NCI-H187 treated with DMSO at 0.1 percent for 48 hours (cell line): ENCODE measurements at regions not wholly inside any gene's neighbourhood (a gene's known extent, or its start where the extent isn't known, plus 50 kb on each side); places are given as distances from the start of the nearest gene placed in this dataset.

ENCODE experiments used
- DNase-seq: peaks from one replicate; lab custom pipeline; 2025; lab: John Stamatoyannopoulos, UW

- no peak for DNase-seq
Measured at GRCh38 chr20:6831461-6831860, 64.0 kb downstream of the BMP2 start.

GRCh38 chr20:6832811-6833210 lies 65.3 kb downstream of the BMP2 start:
- no peak for DNase-seq

- DNase-seq, result no peak
Measured at GRCh38 chr20:6835609-6836008, 68.1 kb downstream of the BMP2 start.

GRCh38 chr20:6836821-6837374 lies 69.4 kb downstream of the BMP2 start:
- no peak for DNase-seq

GRCh38 chr20:6837730-6838129 lies 70.2 kb downstream of the BMP2 start:
- no peak for DNase-seq

- DNase-seq, result no peak
Measured at GRCh38 chr20:6838181-6838826, 70.8 kb downstream of the BMP2 start.

GRCh38 chr20:6841128-6841527 lies 73.6 kb downstream of the BMP2 start:
- no peak for DNase-seq

GRCh38 chr20:6845141-6845540 lies 77.7 kb downstream of the BMP2 start:
- no peak for DNase-seq

GRCh38 chr20:6848041-6848440 lies 80.6 kb downstream of the BMP2 start:
- DNase-seq, result no peak

- DNase-seq, result no peak
Measured at GRCh38 chr20:6848992-6849391, 81.5 kb downstream of the BMP2 start.

- no peak for DNase-seq
Measured at GRCh38 chr20:6851136-6851535, 83.7 kb downstream of the BMP2 start.

- DNase-seq, result no peak
Measured at GRCh38 chr20:6852478-6852877, 85.0 kb downstream of the BMP2 start.

- no peak for DNase-seq
Measured at GRCh38 chr20:6855104-6855503, 87.6 kb downstream of the BMP2 start.

- no peak for DNase-seq
Measured at GRCh38 chr20:6855796-6856195, 88.3 kb downstream of the BMP2 start.

GRCh38 chr20:6857927-6858326 lies 90.4 kb downstream of the BMP2 start:
- DNase-seq, result no peak

- DNase-seq, result no peak
Measured at GRCh38 chr20:6863355-6863754, 95.9 kb downstream of the BMP2 start.

GRCh38 chr20:6863798-6864201 lies 96.3 kb downstream of the BMP2 start:
- DNase-seq, result no peak

GRCh38 chr20:6864740-6865139 lies 97.3 kb downstream of the BMP2 start:
- no peak for DNase-seq

GRCh38 chr20:6866741-6867140 lies 99.3 kb downstream of the BMP2 start:
- no peak for DNase-seq

- DNase-seq, result no peak
Measured at GRCh38 chr20:6868861-6869260, 101.4 kb downstream of the BMP2 start.

GRCh38 chr20:6870559-6870958 lies 103.1 kb downstream of the BMP2 start:
- no peak for DNase-seq

GRCh38 chr20:6877633-6878032 lies 110.1 kb downstream of the BMP2 start:
- no peak for DNase-seq

GRCh38 chr20:6882561-6883291 lies 115.2 kb downstream of the BMP2 start:
- DNase-seq, result no peak

GRCh38 chr20:6884114-6884513 lies 116.6 kb downstream of the BMP2 start:
- DNase-seq, result no peak
